Renal pelvis (tissue), 1 donor: ENCODE measurements at regions not wholly inside any gene's neighbourhood (a gene's known extent, or its start where the extent isn't known, plus 50 kb on each side); places are given as distances from the start of the nearest gene placed in this dataset.
A peak's percentile ranks its signal among the peaks of the same experiment; 100 is the strongest.
"Not testable (repeated sequence)": the region's sequence is repeated elsewhere in the genome, so short reads cannot be mapped to it uniquely, and the experiment has no call there.

Experiments used
- DNase-seq: peaks from one replicate; pipeline ENCODE4 v3.0.0-alpha.2; 2013

GRCh38 chr20:30511322-30512030 lies 746.0 kb upstream of the DEFB115 start:
- DNase-seq = no peak

- no peak for DNase-seq
Observed at GRCh38 chr20:30513050-30513628, 744.3 kb upstream of the DEFB115 start.

- DNase-seq = not testable (repeated sequence)
Observed at GRCh38 chr20:30515915-30516314, 741.5 kb upstream of the DEFB115 start.

GRCh38 chr20:30518906-30519305 lies 738.6 kb upstream of the DEFB115 start:
- not testable (repeated sequence) for DNase-seq

DNA sequence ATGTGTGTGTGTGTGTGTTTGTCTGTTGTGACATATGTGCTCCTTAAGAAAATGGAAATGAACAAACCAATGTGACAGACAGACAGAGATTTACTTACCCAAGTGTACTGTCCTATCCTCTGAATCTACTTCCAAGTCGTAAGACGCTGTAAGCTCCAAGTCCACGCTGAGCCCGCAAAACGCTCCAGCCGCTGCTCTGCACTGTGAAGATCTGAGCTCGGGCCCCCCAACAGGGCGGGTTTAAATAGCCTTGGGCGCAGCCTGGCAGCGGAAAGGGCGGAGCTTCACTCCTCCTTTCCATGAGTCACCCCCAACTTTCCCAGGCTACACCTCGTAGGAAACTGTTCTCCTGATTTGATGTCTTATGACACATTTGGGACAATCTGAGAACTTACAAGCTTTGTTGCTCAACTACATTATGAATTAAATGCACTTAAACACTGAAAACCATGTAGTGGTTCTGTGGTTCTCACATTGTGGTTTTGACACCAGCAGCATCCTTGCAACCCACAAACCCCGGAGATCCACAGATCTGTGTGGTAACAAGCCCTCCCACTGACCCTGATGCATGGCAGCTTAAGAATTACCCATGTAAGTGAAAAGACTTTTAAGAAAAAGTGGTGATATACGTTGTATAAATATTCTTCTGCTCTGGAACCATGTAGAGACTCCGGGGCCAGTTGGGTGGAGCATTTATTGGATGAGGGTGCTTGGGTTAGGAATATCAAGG lies 735.6 kb upstream of the DEFB115 start:
- not testable (repeated sequence) for DNase-seq

DNA sequence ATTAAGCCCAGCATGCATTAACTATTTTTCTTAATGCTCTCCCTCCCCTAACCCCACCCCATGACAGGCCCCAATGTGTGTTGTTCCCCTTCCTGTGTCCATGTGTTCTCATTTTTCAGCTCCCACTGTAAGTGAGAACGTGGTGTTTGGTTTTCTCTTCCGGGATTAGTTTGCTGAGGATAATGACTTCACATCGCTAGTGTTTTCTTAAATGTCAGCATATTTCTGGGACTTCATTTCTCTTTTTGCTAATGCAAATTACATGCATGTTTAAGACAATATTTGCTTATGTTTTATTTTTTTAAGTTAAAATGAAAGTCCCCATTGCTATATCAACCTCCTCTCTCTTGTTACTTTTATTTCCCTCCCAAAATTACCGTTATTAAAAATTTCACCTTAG lies 733.3 kb upstream of the DEFB115 start:
- DNase-seq = not testable (repeated sequence)

DNA sequence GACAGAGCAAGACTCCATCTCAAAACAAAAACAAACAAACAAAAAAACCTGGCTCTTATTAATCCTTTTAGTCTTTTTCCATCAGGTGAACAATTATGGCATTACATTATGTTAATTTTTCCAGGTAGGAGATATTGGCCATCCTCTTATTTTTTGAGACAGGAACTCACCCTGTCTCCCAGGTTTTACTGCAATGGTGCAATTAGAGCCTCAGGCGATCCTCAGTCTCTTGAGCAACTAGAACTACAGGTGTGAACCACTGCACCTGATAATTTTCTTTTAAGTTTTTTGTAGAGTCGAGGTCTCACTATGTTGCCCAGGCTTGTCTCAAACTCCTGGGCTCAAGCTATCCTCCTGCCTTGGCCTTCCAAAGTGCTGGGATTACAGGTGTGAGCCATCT lies 732.7 kb upstream of the DEFB115 start:
- not testable (repeated sequence) for DNase-seq

GRCh38 chr20:30533653-30534052 lies 723.8 kb upstream of the DEFB115 start:
- not testable (repeated sequence) for DNase-seq

DNA sequence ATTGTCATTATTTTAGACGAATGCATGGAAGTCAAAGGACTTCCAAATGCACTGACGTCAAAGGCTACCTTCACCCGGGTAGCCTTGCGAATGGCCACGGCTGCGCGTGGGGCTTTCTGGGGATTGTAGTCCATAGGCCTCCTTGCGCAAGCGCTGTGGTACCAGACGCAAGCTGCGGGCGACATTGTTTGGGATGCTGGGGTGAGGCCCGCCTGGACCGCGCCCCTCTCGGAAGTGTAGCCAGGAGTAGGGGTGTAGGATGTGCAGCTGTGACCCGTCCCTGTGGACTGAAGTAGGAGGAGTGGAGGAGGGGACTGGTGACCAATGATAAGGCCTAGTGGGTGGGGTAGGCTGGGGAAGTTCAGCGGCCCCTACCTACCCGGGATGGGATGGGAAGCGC lies 720.0 kb upstream of the DEFB115 start:
- peak; percentile 21 for DNase-seq

- DNase-seq = not testable (repeated sequence)
Observed at GRCh38 chr20:30540330-30541069, 717.0 kb upstream of the DEFB115 start.

DNA sequence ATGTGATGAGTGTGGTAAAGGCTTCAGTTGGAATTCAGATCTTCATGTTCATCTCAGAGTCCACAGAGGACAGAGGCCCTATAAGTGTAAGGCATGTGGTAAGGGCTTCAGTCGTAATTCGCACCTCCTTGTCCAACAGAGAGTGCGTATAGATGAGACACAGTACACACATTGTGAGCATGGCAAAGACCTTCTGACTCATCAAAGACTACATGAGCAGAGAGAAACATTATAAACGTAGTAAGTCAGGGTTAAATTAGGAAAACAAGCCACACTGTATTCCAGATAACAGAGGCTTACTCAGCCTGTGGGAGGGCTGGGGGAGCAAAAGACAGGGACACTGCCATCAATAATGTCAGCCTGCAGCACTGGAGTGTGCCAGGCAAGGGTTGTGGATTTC lies 706.2 kb upstream of the DEFB115 start:
- DNase-seq = not testable (repeated sequence)

DNA sequence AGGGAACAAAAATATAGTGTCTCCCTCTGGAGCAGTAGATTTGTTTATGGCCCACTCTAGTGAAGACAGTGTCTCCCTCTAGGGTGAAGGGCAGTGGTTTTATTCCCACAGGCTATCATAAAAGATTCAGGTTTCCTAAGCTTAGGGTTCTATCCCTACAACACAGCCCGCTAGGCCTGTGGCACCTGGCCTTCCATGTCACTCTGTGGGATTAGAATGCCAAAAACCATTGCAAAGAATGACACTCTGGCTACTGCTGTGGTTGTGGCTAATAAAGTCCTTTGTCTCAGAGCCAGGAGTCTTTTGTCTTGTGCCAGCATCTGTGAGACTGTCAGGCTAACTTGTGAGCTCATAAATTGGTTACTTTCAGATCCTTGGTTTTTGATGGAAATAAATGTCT lies 700.7 kb upstream of the DEFB115 start:
- not testable (repeated sequence) for DNase-seq

- not testable (repeated sequence) for DNase-seq
Observed at GRCh38 chr20:30565086-30565485, 692.4 kb upstream of the DEFB115 start.

DNA sequence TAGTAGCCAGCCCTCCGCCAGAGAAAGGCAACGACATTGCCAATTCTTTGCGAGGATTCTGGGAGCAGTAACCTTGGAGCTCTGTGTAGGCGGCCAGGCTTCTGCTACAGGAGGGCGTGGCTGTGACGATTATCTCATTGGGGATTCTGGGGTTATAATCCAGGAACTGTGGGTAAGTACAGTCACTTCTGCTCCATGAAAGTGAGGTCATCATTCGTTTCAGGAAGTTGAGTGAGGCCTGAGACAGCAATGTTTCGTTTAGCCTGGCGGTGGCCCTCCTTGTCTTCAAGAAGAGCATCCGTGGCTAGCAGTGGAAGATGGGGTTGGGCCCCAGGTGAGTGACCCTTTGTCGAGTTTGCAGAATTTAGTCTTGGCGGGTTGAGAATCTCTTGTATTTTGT lies 687.6 kb upstream of the DEFB115 start:
- DNase-seq = not testable (repeated sequence)

DNA sequence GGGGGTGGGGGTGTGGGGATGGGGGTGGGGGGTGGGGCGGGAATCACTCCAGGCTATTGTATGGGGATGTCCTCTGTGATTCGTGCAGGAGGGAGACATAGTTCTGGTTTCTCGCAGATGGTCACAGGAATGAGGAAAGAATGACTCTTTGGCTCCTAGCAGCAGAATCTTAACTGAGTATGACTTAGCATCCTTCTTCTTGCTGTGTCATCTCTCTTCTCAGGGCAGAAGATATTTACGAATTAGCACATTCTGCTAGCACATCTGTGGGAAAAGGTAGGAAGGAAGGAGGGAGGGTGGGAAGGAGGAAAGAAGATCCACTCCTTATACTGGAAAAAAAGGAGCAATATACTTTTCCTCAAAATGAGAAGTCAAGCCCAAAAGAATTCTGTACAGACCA lies 686.8 kb upstream of the DEFB115 start:
- not testable (repeated sequence) for DNase-seq

GRCh38 chr20:30574337-30574736 lies 683.1 kb upstream of the DEFB115 start:
- DNase-seq = not testable (repeated sequence)

GRCh38 chr20:30579069-30579468 lies 678.4 kb upstream of the DEFB115 start:
- DNase-seq = not testable (repeated sequence)

- DNase-seq = peak; percentile 48
Observed at GRCh38 chr20:30579824-30580438, 677.5 kb upstream of the DEFB115 start.

DNA sequence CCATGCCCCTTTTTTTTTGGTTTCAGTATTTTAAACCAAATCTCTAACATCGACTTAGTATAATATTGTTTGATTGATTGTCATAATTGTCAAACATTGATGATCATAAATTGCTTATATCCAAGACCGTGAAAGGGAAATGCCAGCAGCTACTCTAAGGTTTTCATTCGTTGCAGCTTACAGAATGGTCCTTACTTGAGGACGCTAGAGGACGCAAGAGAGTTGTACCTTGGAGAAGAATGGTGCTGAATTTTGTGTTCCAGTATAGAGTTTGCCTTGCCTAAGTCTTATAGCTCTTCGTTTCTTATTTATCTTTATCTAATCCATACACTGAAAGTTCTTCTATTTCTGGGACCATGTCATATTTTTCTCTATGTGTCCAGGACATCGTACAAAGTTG lies 675.6 kb upstream of the DEFB115 start:
- peak; percentile 2 for DNase-seq

- DNase-seq = not testable (repeated sequence)
Observed at GRCh38 chr20:30584403-30584802, 673.1 kb upstream of the DEFB115 start.

DNA sequence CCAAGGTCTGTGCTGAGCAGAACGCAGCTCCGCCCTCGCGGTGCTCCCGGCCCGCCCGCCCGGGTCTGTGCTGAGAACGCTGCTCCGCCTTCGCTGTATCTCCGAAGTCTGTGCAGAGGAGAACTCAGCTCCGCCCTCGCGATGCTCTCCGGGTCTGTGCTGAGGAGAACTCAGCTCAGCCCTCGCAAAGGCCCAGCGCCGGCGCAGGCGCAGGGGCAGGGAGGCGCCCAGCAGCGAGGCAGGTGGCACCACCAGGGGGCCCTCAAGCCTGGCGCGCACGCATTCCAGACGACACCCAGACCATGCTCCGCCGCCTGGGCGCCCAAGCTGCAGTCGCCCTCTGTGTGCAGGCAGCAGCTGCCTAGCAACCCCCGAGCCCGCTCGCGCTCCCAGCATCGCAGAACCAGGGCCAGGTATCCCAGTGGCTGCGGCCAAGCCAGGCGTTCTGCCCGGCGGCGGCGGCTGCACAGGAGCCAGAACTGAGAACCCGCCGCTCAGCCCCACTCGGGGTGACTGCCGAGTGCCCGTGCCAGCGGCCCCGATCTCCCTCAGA lies 672.1 kb upstream of the DEFB115 start:
- not testable (repeated sequence) for DNase-seq
